HEK293 (cell line): ENCODE measurements at regions not wholly inside any gene's neighbourhood (a gene's known extent, or its start where the extent isn't known, plus 50 kb on each side); places are given as distances from the start of the nearest gene placed in this dataset.

ENCODE experiments used
- ZNF354C ChIP-seq: fragments of 450-650 bp; formaldehyde crosslinking; IDR thresholded peaks from 2 replicates; pipeline ENCODE4 v1.5.1; 2016; ENCODE audit warnings: missing biosample characterization, missing genetic modification characterization, low read depth, borderline replicate concordance
- ZNF561 ChIP-seq: fragments of 450-650 bp; IDR thresholded peaks from 2 replicates; pipeline ENCODE4 v1.5.1; 2018; ENCODE audit warnings: missing biosample characterization, missing genetic modification characterization, borderline replicate concordance
- ZNF768 ChIP-seq: fragments of 450-650 bp; formaldehyde crosslinking; IDR thresholded peaks from 2 replicates; pipeline ENCODE4 v1.5.1; 2018; ENCODE audit warnings: missing biosample characterization, mild to moderate bottlenecking, missing genetic modification characterization
- TF ChIP-seq, protein P1 (sequence below): sonication (generic); formaldehyde crosslinking; IDR thresholded peaks from 2 replicates; pipeline ENCODE4 v1.8.1; 2022; ENCODE audit warnings: mild to moderate bottlenecking, moderate library complexity, missing genetic modification reagents
- TF ChIP-seq, protein P2 (sequence below): fragments of 450-650 bp; formaldehyde crosslinking; IDR thresholded peaks from 2 replicates; pipeline ENCODE4 v1.5.1; 2017; ENCODE audit warnings: missing biosample characterization, missing genetic modification characterization
- TF ChIP-seq, protein P3 (sequence below): fragments of 450-650 bp; formaldehyde crosslinking; IDR thresholded peaks from 2 replicates; pipeline ENCODE4 v1.5.1; 2016; ENCODE audit warnings: missing biosample characterization, missing genetic modification characterization
- TF ChIP-seq, protein P4 (sequence below): fragments of 450-650 bp; formaldehyde crosslinking; IDR thresholded peaks from 2 replicates; pipeline ENCODE4 v1.5.1; 2016; ENCODE audit warnings: missing biosample characterization, missing genetic modification characterization

DNA sequence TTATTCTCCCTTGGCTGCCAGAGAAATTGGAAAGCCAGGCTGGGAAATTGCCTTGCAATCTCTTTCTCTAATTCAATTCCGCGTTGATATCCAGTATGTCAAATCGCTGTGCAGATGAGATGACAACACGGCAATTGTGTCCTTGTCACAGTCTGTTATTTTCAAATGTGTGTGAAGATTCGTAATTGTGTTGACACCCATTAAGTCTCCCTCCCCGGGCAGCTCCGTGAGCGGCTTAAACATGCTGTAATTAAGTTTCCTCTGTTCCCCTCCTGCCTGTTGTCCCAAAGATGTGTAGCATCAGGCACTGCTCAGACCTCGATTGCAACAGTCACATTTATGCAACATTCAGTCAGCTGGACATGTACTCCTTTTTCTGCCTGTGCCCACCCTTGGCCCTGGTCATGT, 209.5 kb downstream of the LPIN1 start:
- TF ChIP-seq ZNF354C (tag by site-specific recombination) (no peak), ZNF561 (tag by site-specific recombination) (no peak), ZNF768 (tag by site-specific recombination) (no peak)
- TF ChIP-seq, protein P1, sequence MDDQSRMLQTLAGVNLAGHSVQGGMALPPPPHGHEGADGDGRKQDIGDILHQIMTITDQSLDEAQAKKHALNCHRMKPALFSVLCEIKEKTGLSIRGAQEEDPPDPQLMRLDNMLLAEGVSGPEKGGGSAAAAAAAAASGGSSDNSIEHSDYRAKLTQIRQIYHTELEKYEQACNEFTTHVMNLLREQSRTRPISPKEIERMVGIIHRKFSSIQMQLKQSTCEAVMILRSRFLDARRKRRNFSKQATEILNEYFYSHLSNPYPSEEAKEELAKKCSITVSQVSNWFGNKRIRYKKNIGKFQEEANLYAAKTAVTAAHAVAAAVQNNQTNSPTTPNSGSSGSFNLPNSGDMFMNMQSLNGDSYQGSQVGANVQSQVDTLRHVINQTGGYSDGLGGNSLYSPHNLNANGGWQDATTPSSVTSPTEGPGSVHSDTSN (CRISPR knock-in tag), result no peak
- TF ChIP-seq, protein P2, sequence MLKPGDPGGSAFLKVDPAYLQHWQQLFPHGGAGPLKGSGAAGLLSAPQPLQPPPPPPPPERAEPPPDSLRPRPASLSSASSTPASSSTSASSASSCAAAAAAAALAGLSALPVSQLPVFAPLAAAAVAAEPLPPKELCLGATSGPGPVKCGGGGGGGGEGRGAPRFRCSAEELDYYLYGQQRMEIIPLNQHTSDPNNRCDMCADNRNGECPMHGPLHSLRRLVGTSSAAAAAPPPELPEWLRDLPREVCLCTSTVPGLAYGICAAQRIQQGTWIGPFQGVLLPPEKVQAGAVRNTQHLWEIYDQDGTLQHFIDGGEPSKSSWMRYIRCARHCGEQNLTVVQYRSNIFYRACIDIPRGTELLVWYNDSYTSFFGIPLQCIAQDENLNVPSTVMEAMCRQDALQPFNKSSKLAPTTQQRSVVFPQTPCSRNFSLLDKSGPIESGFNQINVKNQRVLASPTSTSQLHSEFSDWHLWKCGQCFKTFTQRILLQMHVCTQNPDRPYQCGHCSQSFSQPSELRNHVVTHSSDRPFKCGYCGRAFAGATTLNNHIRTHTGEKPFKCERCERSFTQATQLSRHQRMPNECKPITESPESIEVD (tag by site-specific recombination), result no peak
- TF ChIP-seq, protein P3, sequence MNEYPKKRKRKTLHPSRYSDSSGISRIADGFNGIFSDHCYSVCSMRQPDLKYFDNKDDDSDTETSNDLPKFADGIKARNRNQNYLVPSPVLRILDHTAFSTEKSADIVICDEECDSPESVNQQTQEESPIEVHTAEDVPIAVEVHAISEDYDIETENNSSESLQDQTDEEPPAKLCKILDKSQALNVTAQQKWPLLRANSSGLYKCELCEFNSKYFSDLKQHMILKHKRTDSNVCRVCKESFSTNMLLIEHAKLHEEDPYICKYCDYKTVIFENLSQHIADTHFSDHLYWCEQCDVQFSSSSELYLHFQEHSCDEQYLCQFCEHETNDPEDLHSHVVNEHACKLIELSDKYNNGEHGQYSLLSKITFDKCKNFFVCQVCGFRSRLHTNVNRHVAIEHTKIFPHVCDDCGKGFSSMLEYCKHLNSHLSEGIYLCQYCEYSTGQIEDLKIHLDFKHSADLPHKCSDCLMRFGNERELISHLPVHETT (tag by site-specific recombination), result no peak
- TF ChIP-seq, protein P4, sequence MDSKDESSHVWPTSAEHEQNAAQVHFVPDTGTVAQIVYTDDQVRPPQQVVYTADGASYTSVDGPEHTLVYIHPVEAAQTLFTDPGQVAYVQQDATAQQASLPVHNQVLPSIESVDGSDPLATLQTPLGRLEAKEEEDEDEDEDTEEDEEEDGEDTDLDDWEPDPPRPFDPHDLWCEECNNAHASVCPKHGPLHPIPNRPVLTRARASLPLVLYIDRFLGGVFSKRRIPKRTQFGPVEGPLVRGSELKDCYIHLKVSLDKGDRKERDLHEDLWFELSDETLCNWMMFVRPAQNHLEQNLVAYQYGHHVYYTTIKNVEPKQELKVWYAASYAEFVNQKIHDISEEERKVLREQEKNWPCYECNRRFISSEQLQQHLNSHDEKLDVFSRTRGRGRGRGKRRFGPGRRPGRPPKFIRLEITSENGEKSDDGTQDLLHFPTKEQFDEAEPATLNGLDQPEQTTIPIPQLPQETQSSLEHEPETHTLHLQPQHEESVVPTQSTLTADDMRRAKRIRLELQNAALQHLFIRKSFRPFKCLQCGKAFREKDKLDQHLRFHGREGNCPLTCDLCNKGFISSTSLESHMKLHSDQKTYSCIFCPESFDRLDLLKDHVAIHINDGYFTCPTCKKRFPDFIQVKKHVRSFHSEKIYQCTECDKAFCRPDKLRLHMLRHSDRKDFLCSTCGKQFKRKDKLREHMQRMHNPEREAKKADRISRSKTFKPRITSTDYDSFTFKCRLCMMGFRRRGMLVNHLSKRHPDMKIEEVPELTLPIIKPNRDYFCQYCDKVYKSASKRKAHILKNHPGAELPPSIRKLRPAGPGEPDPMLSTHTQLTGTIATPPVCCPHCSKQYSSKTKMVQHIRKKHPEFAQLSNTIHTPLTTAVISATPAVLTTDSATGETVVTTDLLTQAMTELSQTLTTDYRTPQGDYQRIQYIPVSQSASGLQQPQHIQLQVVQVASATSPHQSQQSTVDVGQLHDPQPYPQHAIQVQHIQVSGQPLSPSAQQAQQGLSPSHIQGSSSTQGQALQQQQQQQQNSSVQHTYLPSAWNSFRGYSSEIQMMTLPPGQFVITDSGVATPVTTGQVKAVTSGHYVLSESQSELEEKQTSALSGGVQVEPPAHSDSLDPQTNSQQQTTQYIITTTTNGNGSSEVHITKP, result no peak
